ENCODE measurements at regions not wholly inside any gene's neighbourhood (a gene's known extent, or its start where the extent isn't known, plus 50 kb on each side); places are given as distances from the start of the nearest gene placed in this dataset.

DNA sequence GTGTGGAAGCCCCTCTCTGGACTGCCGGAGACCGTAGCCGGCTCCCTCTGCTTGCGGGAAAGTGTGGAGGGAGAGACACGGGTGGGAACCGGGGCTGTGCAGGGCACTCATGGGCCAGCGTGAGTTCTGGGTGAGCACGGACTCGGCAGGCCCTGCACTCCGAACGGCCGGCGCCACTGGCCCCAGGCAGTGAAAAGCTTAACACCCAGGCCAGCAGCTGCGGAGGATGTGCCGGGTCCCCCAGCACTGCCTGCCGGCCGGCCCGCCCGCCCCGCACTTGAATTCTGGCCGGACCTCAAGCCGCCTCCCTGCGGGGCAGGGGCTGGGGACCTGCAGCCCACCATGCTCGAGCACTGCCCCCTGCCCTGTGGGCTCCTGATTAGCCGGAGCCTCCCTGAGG lies 147.0 kb downstream of the FGF9 start:
- no peak for DNase-seq (ENCODE audit: low read depth in 2 of 2)

DNA sequence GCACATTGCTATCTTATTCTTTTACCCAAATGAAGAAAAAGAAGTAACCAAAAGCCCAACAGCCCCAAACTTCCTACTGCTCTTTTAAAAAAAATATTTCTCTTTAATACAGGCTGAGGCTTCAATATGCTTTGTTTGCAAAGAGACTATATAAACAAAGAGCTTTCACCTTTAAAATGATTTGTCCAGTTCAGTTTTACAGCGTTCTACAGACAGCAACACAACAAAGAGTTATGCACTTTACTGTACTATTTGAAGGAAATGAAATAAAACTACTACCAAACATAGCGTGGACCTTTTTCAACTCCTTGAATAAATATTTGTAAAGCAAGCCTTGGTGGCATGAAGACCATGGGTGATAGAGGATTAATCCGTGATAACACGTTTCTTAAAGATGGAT lies 151.2 kb downstream of the FGF9 start:
- no peak for DNase-seq (ENCODE audit: low read depth in 2 of 2)

DNA sequence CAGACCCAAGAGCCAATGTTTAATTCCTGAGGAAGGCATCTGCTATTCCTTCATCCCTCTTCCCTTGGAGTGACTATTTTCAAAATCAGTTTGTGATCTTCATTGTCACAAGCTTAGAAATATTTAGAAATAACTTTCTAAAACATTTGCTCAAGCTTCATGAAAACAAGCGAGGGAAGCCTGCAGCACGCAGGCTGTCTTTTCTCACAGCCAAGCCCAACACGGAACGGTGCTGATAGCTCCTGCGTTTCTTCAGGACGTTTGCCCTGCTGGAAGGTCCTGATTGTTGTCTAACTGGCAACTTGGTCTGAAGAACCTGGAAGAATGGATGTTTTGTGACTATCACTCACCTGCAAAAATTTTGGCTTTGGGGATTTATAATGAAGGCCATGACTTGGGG lies 152.5 kb downstream of the FGF9 start:
- DNase-seq (ENCODE audit: low read depth in 2 of 2): no peak

DNA sequence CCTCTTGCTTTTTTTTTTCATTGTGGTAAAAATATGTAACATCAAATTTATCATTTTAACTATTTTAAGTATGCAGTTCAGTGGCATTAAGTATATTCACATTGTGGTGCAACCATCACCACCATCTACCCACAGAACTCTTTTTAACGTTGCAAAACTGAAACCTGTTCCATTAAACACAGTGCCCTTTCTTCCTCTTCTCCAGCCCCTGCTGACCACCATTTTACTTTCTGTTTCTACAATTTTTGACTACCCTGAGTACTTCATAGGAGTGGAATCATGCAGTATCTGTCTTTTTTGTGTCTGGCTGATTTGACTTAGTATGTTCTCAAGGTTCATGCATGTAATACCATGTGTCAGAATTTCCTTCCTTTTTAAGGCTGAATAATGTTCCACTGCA lies 153.1 kb downstream of the FGF9 start:
- DNase-seq (ENCODE audit: low read depth in 2 of 2): no peak

DNA sequence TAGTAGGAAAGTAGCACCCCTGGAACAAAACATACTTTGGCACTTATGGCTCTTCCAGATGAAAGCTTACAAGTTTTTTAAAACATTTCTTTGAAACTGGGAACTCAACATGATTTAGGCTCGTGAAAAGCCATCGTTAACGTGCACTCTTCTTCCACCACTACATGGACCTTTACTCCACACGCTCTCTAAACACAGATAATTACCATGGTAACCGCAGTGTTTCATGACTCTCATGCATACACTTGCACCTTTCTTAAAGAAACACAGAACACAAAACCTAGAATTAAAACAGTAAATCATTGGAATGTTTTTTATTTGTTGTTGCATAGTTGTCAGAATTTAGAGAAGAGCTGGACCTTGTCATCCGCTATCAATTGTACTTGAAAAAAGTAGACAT lies 154.3 kb downstream of the FGF9 start:
- DNase-seq (ENCODE audit: low read depth in 2 of 2): no peak

DNA sequence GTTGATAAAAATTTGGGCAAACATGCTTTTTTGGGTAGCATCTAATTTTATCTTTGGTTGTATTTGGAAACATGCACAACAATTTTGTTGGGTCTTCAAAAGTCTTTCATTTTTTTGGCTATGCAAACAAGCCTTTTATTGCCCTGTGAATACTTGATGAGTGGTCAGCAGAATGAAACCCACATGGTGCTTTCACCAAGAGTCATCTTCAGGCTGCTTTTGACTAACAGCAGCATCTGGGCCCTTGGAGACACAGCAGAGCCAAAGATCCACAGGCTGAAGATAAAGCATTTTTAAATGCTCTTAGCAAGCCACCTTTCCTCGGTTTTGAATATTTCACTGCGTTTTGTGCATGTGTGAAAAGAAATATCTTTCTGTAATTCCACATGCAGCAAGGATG lies 154.9 kb downstream of the FGF9 start:
- no peak for DNase-seq (ENCODE audit: low read depth in 2 of 2)

DNA sequence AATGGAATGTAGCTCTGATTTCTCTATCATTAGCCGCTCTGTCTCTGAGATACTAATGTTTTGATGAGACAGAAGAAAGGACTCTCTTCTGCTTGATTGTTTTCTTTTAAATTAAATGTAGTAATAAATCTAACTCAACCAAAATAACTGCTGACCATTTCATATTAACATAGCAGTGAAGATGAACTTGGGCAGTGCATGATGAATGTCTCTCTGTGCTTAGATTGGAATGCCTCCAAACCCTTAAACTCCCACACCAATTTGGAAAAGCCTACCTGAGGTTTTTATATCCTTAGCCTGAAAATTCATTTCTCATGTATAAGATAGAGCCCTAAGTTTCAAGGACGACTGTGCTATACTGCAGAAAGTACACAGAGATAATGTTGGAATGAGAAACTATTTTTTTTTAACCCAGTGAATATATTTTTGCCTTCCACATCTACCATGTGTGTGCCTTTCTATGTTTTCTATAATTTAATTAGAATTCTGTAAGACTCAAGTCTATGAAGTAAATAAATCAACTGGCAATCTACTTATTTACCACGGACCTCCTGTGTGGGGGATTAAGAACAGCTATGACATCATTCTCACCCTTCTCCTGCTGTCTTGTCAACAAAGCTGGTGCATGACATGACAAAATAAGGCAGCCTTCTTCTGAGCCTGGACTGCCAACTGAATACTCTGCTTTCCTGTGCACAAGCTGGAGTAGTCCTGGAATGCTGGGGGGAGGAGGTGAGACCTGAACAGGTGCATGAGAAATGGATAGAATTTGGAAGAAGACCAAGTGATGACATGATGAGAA lies 155.5 kb downstream of the FGF9 start:
- DNase-seq (ENCODE audit: low read depth in 2 of 2): no peak

DNA sequence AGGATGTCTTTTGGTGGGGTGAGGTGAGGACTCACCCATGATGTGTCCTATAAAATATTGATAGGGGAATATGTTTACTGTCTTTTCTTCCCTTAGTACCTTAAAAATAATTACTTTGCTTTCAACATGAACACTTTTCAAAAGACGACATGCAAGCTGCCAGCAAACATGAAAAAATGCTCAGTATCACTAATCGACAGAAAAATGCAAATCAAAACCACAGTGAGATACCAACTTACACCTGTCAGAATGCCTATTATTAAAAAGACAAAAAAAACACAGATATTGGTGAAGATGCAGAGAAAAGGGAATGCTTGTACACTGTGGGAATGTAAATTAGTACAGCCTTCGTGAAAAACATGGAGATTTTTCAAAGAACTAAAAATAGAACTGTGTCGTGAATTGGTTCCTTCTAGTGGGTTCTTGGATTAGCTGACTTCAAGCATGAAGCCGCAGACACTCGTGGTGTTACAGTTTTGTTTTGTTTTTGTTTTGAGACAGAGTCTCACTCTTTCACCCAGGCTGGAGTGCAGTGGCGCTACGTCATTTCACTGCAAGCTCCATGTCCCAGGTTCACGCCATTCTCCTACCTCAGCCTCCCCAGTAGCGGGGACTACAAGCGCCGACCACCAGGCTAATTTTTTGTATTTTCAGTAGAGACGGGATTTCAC lies 160.9 kb downstream of the FGF9 start:
- DNase-seq (ENCODE audit: low read depth in 2 of 2): no peak

DNA sequence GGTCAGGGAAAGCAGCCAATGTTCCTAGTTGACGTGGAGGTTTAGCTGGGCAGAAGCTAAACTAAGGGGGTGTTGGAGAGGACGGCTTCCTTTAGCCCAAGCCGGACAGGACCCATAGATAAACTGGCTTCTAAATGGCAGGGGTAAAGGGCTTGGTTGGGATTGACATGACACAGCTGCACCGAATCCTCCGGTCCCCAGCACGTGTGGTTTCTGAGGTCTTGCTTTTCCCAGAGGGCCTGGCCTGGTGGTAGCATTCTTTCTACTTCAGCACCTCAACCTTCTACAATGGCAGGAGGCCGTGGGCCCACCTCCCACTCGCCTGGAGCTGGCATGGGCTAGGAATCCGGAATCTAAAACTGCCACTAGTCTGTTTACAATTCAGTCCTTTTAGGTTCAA lies 163.0 kb downstream of the FGF9 start:
- DNase-seq (ENCODE audit: low read depth in 2 of 2): no peak

DNA sequence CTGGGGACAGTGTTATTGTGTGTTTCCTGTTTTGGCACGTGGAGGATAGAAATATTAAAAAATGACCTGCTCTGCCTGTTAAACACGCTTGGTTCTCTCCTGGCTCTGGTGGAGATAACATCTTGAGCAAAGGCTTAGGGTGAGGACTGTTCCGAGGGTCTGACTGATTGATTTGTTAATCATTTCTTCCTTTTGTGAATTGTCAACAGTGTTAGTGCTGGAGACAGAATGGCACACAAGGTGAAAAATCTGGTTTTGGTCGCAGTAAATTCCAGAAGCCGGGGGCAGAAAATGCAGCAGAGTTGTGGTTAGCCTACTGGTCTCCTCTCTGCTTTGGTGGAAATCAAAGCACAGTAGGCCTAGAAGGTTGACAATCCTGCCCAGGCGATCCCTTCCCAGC lies 163.6 kb downstream of the FGF9 start:
- DNase-seq (ENCODE audit: low read depth in 2 of 2): no peak

DNA sequence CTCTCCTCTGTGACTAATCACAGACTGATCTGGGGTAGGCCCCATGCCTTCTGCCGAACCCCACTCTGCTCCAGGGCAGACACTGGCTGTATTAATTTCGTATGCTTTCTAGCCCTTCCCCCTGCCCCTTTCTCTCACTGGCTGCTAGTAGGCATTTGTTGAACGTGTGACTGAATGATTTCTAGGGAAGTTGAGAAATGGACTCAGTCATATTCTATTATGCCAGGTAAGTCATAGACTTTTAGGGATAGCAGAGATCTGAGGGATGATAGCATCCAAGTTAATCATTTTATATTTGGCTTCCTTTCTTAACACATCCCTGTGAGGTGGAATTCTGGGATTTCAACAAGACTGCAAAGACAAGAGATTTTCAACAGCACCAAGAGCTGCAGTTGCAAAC lies 166.4 kb downstream of the FGF9 start:
- DNase-seq (ENCODE audit: low read depth in 2 of 2): no peak

DNA sequence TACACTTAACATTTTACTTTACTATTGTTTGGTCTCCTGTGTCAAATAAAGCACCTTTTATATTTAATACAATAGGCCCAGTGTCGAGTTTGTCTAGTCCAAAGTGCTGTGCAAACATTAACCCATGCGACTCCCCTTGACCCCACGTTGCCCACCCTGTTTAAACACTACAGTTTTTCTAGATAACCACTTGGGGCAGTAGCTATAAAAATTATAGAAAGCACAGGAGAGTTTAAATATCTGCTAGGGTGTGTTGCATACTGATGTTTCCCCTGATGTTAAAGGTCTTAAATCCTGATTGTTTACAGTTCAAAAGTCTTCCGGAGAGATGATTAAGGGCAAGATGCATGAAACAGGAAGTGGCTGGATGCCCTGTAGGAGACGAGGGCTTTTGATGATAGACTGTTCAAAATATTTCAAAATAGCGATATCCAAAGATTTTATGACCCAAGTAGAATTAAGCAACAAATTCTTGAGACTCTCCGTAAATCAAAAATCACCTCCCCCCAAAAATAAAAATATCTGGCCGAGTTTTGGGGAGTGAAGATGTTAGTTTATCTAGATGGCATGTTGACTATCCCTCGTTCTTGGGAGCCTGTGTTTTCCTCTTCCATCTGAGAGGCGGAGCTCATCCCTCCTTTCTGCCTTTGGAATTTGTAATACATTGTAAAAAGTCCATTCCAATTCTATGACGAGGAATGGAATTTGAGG lies 167.1 kb downstream of the FGF9 start:
- no peak for DNase-seq (ENCODE audit: low read depth in 2 of 2)

DNA sequence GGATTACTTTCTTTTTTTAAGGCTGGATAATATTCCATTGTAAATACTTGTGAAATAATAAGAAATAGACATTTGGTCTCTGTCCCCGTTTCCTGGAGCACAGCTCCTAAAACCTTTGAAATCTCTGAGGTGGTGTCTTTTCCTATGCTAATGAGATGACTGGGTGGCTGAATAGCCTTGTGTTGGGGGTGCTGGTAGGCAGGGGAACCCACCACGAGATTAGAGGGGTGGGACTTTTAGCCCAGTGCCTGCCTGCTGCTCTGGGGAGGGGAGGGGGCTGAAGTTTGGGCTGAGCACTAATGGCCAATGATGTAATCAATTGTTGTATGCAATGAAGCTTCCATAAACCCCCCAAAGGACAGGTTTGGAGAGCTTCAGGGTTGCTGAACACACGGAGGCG lies 175.7 kb downstream of the FGF9 start:
- no peak for DNase-seq (ENCODE audit: low read depth in 2 of 2)

DNA sequence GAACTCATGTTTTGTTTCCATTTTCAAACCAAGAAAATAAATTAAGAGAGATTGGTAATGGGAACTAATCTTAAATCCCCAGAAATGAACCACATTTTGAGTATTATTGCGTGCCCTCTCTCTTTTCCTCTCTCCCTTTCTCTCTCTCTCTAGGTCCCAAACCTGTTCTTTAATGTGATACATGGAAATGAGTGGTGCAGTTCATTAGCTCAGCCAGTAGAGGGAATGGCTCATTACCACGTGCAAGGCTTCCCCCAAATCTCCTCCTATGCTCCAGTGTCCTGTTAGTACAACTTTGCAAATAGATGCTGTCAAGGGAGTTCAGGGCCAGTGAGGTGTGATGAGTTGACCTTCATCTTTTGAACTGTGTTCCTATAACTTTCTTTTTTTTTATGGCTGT lies 178.4 kb downstream of the FGF9 start:
- no peak for DNase-seq (ENCODE audit: low read depth in 2 of 2)

DNA sequence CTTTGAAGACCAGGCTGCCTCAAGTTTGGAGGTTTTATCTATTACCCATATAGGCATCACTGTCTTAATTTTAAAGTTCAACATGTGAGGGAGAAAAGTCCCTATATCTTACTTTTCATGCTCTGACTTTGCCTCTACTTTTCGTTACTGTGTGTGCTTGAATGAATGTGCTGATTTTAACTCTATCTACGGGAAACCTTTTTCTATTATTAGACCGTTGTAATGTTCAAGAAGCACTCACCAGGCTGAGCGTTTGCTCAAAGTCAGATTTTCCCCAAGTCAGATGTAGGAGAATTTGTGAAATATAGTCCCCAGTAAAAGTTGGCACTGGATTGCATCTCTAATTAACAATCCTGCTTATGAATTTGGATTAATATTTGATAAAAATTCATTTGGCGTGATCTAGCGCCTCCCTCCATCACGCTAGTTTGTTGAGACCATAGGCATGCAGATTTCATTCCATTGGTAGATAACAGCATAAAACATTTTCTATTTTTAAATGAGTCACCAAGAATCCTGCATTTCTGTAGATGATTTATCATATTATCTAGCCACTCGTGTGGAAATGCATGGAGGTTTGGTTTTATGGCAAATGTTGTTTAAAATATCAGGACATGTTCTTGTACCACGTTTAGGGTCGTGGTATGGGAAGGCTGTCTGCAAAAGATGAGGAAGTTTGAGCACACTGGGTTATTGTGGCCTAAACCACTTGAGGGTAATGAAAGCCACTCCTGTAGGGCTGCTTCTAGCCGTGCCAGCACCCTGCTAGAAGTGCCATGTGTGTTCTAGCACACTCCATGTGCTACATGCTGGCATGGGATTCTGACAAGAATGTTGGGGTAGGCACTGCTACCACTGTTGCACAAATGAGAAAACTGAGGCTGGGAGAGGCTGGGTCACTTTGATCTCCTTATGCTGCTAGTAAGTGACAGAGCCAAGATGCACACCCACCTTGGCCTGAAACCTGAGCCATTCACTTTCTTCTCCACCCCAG lies 179.4 kb downstream of the FGF9 start:
- DNase-seq (ENCODE audit: low read depth in 2 of 2): no peak

DNA sequence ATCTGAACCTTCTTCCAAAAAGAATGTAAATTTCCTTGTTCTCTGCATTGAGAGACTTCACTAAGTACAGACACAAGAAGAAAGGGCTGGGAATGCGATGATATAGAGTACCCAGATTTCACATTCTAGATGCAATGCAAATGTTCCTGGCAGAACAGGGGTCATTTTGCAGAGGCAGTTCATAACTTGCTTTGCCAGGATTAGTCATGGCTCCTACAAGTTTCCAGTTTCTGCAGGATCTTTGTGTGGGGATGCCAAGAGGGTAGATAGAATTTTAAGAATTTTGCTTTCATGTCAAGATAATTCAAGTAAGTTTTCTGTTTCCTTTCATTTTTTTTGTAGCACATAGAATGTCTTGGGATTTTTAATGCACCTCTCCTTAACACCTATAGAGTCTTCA lies 181.2 kb downstream of the FGF9 start:
- DNase-seq (ENCODE audit: low read depth in 2 of 2): no peak

DNA sequence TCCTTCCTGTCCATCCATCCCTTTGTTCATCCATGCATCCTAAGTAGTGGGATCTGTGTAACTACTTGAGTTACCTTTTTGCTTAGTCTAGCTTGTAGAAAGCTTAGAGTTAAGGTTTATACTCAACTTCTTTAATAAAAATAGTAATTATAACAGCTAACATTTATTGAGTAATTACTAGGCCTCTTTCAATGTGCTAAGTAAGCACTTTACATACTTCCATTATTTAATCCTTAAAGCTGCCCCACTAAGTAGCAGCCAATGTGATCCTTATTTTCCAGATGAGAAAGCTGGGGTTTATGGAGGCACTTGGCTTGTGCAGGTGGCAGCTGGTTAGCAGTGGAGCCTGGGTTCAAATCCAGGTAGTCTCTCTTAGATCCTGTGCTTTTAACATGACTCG lies 182.9 kb downstream of the FGF9 start:
- DNase-seq (ENCODE audit: low read depth in 2 of 2): no peak

DNA sequence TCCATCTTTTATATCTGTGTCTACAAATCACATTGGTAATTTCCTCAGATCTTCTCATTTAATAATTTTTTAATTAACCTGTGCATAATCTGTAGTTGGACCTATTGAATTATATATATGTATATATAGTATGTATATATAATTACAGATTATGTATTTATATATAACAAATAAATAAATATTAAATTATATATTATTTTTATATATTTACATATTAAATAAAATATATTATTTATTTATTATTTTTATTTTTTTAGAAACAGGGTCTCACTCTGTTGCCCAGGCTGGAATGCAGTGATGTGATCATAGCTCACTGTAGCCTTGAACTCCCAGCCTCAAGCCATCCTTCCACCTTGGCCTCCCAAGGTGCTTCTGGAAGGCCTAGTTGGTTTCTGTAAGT lies 197.9 kb downstream of the FGF9 start:
- DNase-seq (ENCODE audit: low read depth in 2 of 2): no peak

DNA sequence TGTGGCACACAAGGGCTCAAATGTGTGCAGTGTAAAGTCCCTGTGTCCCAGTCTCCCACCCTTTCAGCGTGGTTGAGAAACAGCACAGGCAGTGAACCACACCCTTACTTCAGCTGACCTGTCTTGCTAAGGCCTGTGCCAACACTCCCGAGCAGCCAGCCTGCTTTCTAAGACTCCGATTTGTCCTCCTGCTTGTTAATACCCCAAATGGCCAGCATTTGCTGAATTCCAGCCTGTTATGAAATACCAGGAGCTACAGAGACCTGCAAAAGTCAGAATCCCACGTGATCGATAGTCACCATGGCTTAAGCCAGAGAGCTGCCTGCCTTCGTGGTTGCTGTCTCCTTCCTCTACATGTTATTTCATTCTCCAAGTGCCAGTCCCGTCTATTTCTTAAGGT lies 200.5 kb downstream of the FGF9 start:
- no peak for DNase-seq (ENCODE audit: low read depth in 2 of 2)

DNA sequence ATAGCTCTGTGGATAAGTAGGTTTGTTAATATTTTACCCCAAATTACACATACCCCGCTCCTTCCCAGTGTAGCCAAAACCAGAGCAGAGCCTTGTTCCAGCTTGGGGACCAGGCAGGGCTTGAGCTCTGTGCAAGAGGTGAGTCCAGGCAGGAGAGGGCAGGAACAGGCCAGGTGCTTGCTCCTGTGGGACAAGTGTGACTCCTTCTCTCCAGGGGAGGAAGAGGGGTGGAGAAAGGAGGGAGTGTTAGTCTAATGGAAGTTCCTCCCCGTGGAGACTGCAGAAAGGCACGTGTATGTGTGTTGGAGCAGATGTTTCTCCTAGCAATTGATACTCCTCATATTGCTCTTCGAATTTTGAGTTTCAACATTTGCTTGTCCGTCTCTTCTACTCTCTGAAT lies 201.0 kb downstream of the FGF9 start:
- no peak for DNase-seq (ENCODE audit: low read depth in 2 of 2)

DNA sequence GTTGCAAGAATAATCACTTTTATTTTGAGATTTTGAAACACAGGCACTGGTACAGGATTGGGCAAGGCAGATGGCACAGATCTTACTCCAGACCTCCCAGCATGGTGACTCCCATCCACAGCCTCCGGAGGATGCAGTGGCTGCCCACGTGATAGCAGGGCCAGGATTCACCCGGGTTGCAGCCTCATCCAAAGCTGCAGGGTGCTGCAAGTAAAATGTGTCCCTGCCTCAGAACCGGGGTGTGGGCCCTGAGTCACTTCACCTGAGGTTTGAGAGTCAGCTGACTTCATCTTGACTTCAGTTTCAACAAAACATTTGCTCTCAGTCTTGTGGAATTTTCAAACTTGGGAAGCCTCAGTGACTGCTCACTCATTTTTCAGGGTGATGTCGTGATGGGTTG lies 201.9 kb downstream of the FGF9 start:
- DNase-seq (ENCODE audit: low read depth in 2 of 2): no peak

DNA sequence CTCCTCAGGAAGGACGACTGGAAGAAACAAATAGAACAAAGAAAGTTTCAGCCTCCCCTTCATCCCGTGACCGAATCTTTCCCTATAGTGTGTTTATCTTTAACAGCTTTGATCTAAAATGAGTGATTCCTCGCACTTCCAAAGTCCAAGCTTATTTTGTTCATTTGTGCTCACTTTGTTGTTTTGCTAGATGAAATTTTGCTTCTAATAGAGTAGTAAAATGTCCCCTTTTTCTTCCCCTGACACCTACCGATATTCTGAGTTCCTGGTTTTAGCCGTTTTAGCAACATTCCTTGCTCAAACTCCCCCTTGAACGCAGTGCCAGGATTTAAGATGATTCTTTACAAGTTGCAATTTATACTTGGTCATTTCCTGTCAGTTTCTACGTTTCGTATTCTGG lies 204.2 kb downstream of the FGF9 start:
- no peak for DNase-seq (ENCODE audit: low read depth in 2 of 2)
